GM23338 (cell line): ENCODE measurements at regions not wholly inside any gene's neighbourhood (a gene's known extent, or its start where the extent isn't known, plus 50 kb on each side); places are given as distances from the start of the nearest gene placed in this dataset.

ENCODE experiments used
- ATAC-seq: fragments of 200-7000 bp; cut with Tn5 transposase; 3 replicates; pipeline ENCODE4 v1.9.1; 2020
- DNase-seq: peaks from one replicate; pipeline ENCODE4 v3.0.0-alpha.2; 2015; ENCODE audit warnings: low spot score
- H2AFZ ChIP-seq: fragments of 200-600 bp; sonication (generic); 2 replicates; pipeline ENCODE4 v1.8.0; 2016; ENCODE audit warnings: antibody characterized with exemption, mild to moderate bottlenecking, moderate library complexity
- H3F3A ChIP-seq: fragments of 200-600 bp; sonication (generic); replicated peaks from 2 replicates; pipeline ENCODE4 v1.8.0; 2017; ENCODE audit warnings: antibody characterized with exemption, mixed run types, low read depth
- H3K27ac ChIP-seq: fragments of 200-600 bp; sonication (generic); 2 replicates; pipeline ENCODE4 v1.6.1; 2016; ENCODE audit warnings: low read depth
- H3K27me3 ChIP-seq: fragments of 200-600 bp; sonication (generic); 2 replicates; pipeline ENCODE4 v1.8.0; 2016; ENCODE audit warnings: mild to moderate bottlenecking, mixed run types, moderate library complexity; ENCODE audit not compliant: insufficient read depth
- H3K36me3 ChIP-seq: fragments of 200-600 bp; sonication (generic); 2 replicates; pipeline ENCODE4 v1.8.0; 2016; ENCODE audit warnings: mild to moderate bottlenecking; ENCODE audit not compliant: insufficient read depth
- H3K4me1 ChIP-seq: fragments of 200-600 bp; sonication (generic); 2 replicates; pipeline ENCODE4 v1.8.0; 2016; ENCODE audit warnings: mild to moderate bottlenecking, moderate library complexity; ENCODE audit not compliant: insufficient read depth
- H3K4me2 ChIP-seq: fragments of 200-600 bp; sonication (generic); 2 replicates; pipeline ENCODE4 v1.7.1; 2017; ENCODE audit warnings: mixed run types
- H3K4me3 ChIP-seq: fragments of 200-600 bp; sonication (generic); 2 replicates; pipeline ENCODE4 v1.6.1; 2016; ENCODE audit warnings: mixed run types
- H3K79me2 ChIP-seq: fragments of 200-600 bp; sonication (generic); replicated peaks from 2 replicates; pipeline ENCODE4 v1.8.0; 2017; ENCODE audit warnings: mild to moderate bottlenecking; ENCODE audit not compliant: insufficient read depth
- H3K9me2 ChIP-seq: fragments of 200-600 bp; sonication (generic); 2 replicates; pipeline ENCODE4 v1.8.0; 2017; ENCODE audit not compliant: insufficient read depth
- H4K20me1 ChIP-seq: fragments of 200-600 bp; sonication (generic); replicated peaks from 2 replicates; pipeline ENCODE4 v1.8.0; 2017; ENCODE audit warnings: mild to moderate bottlenecking; ENCODE audit not compliant: insufficient read depth
- H3K27ac Mint-ChIP-seq: 2 replicates; pipeline ENCODE4 v1.8.0; 2020; ENCODE audit warnings: inconsistent platforms, mild to moderate bottlenecking, moderate library complexity, mixed read lengths
- H3K27me3 Mint-ChIP-seq: 3 replicates; pipeline ENCODE4 v1.8.0; 2022; ENCODE audit warnings: low read depth, mild to moderate bottlenecking, moderate library complexity, mixed read lengths, inconsistent platforms; ENCODE audit not compliant: insufficient read depth, poor library complexity
- H3K36me3 Mint-ChIP-seq: 3 replicates; pipeline ENCODE4 v1.8.0; 2021; ENCODE audit warnings: low read depth, mild to moderate bottlenecking, inconsistent platforms, moderate library complexity, mixed read lengths
- H3K4me1 Mint-ChIP-seq: 3 replicates; pipeline ENCODE4 v1.8.0; 2020; ENCODE audit warnings: mild to moderate bottlenecking, inconsistent platforms, mixed read lengths
- H3K4me3 Mint-ChIP-seq: 3 replicates; pipeline ENCODE4 v1.8.0; 2021; ENCODE audit warnings: moderate library complexity, mild to moderate bottlenecking, inconsistent platforms, mixed read lengths
- H3K9me3 Mint-ChIP-seq: 3 replicates; pipeline ENCODE4 v1.8.0; 2020; ENCODE audit warnings: moderate library complexity, mild to moderate bottlenecking, inconsistent platforms, mixed read lengths
- CREB1 ChIP-seq: fragments of 250-450 bp; sonication (Bioruptor Pico); IDR thresholded peaks from 2 replicates; pipeline ENCODE4 v1.5.0; 2020; ENCODE audit warnings: low read depth, mild to moderate bottlenecking, moderate library complexity
- ETS1 ChIP-seq: IDR thresholded peaks from 2 replicates; pipeline ENCODE4 v1.6.1; 2016; ENCODE audit warnings: antibody characterized with exemption
- EZH2 ChIP-seq: fragments of 200-600 bp; sonication (generic); IDR thresholded peaks from one replicate; pipeline ENCODE4 v1.8.0; 2017; ENCODE audit warnings: antibody characterized with exemption, mild to moderate bottlenecking, low read depth; ENCODE audit not compliant: unreplicated experiment
- NANOG ChIP-seq: IDR thresholded peaks from 2 replicates; pipeline ENCODE4 v1.6.1; 2016; ENCODE audit warnings: antibody characterized with exemption, borderline replicate concordance
- POLR2AphosphoS5 ChIP-seq: IDR thresholded peaks from 2 replicates; pipeline ENCODE4 v1.6.1; 2016; ENCODE audit warnings: antibody characterized with exemption, low read depth
- STAT1 ChIP-seq: IDR thresholded peaks from one replicate; pipeline ENCODE4 v1.6.1; 2016; ENCODE audit warnings: antibody characterized with exemption; ENCODE audit not compliant: unreplicated experiment
- ZNF114 ChIP-seq: fragments of 250-450 bp; sonication (Bioruptor Pico); IDR thresholded peaks from 2 replicates; pipeline ENCODE4 v1.5.0; 2020; ENCODE audit warnings: mild to moderate bottlenecking, moderate library complexity
- TF ChIP-seq, protein P1 (sequence below), 2 experiments: fragments of 200-600 bp in 1 of 2; sonication (generic) in 1 of 2; conservative IDR thresholded peaks; 2 replicates each; pipeline versions ENCODE4 v1.5.1 to v1.6.1; 2016 to 2017; ENCODE audit warnings: antibody characterized with exemption in 2 of 2, low read depth in 2 of 2, mild to moderate bottlenecking in 2 of 2, moderate library complexity in 1 of 2
- TF ChIP-seq, protein P2 (sequence below): IDR thresholded peaks from one replicate; pipeline ENCODE4 v1.6.1; 2018; ENCODE audit warnings: antibody characterized with exemption; ENCODE audit not compliant: unreplicated experiment

GRCh38 chr4:126961661-126962060 lies 671.1 kb upstream of the INTU start (continued):
- no peak for TF ChIP-seq EZH2
- no peak for TF ChIP-seq ETS1
- TF ChIP-seq CREB1 (CRISPR knock-in tag), result no peak
- no peak for TF ChIP-seq POLR2AphosphoS5
- TF ChIP-seq ZNF114 (CRISPR knock-in tag), result no peak
- no peak for TF ChIP-seq STAT1
- TF ChIP-seq, protein P1, sequence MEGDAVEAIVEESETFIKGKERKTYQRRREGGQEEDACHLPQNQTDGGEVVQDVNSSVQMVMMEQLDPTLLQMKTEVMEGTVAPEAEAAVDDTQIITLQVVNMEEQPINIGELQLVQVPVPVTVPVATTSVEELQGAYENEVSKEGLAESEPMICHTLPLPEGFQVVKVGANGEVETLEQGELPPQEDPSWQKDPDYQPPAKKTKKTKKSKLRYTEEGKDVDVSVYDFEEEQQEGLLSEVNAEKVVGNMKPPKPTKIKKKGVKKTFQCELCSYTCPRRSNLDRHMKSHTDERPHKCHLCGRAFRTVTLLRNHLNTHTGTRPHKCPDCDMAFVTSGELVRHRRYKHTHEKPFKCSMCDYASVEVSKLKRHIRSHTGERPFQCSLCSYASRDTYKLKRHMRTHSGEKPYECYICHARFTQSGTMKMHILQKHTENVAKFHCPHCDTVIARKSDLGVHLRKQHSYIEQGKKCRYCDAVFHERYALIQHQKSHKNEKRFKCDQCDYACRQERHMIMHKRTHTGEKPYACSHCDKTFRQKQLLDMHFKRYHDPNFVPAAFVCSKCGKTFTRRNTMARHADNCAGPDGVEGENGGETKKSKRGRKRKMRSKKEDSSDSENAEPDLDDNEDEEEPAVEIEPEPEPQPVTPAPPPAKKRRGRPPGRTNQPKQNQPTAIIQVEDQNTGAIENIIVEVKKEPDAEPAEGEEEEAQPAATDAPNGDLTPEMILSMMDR (conservative IDR thresholded peaks at IDR 0.05; ENCODE audit: low read depth in 2 of 2), result no peak
- TF ChIP-seq, protein P2, sequence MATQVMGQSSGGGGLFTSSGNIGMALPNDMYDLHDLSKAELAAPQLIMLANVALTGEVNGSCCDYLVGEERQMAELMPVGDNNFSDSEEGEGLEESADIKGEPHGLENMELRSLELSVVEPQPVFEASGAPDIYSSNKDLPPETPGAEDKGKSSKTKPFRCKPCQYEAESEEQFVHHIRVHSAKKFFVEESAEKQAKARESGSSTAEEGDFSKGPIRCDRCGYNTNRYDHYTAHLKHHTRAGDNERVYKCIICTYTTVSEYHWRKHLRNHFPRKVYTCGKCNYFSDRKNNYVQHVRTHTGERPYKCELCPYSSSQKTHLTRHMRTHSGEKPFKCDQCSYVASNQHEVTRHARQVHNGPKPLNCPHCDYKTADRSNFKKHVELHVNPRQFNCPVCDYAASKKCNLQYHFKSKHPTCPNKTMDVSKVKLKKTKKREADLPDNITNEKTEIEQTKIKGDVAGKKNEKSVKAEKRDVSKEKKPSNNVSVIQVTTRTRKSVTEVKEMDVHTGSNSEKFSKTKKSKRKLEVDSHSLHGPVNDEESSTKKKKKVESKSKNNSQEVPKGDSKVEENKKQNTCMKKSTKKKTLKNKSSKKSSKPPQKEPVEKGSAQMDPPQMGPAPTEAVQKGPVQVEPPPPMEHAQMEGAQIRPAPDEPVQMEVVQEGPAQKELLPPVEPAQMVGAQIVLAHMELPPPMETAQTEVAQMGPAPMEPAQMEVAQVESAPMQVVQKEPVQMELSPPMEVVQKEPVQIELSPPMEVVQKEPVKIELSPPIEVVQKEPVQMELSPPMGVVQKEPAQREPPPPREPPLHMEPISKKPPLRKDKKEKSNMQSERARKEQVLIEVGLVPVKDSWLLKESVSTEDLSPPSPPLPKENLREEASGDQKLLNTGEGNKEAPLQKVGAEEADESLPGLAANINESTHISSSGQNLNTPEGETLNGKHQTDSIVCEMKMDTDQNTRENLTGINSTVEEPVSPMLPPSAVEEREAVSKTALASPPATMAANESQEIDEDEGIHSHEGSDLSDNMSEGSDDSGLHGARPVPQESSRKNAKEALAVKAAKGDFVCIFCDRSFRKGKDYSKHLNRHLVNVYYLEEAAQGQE, result no peak

- Histone ChIP-seq H3K4me2 (no peak overlapping the region), H3F3A (no peaks in the 10 kb centered on the region), H3K27ac (no peak overlapping the region), H3K79me2 (no peaks in the 10 kb centered on the region), H4K20me1 (no peaks in the 10 kb centered on the region), H3K9me2 (no peaks in the 10 kb centered on the region), H3K36me3 (no peaks in the 10 kb centered on the region), H3K4me1 (no peaks in the 10 kb centered on the region), H3K4me3 (no peak overlapping the region), H3K27me3 (no peaks in the 10 kb centered on the region), H2AFZ (no peak overlapping the region)
- Mint-ChIP-seq H3K4me1 (peaks cover 7% of the 10 kb centered on the region; the same call in 2 of the 3 replicates), H3K36me3 (no peaks in the 10 kb centered on the region), H3K27ac (no peak overlapping the region), H3K9me3 (no peaks in the 10 kb centered on the region), H3K27me3 (no peaks in the 10 kb centered on the region), H3K4me3 (no peak overlapping the region)
- no peak for DNase-seq
- no peak for TF ChIP-seq STAT1
- TF ChIP-seq CREB1 (CRISPR knock-in tag), result no peak
- no peak for TF ChIP-seq NANOG
- no peak; the same call in 2 of the 3 replicates for ATAC-seq
These were observed 666.9 kb upstream of the INTU start for GRCh38 chr4:126965877-126966276.
